Sigmoid colon (tissue), 6 donors: ENCODE measurements at regions not wholly inside any gene's neighbourhood (a gene's known extent, or its start where the extent isn't known, plus 50 kb on each side); places are given as distances from the start of the nearest gene placed in this dataset.

Source experiments
- DNase-seq: peaks from one replicate; pipeline ENCODE4 v3.0.0-alpha.2; 2019
- H3K27ac ChIP-seq, 4 donors: fragments of 200-600 bp; sonication (generic); one replicate each; pipeline ENCODE4 v1.5.1; 2016 to 2019; ENCODE audit warnings: mild to moderate bottlenecking in 1 of 4
- H3K27me3 ChIP-seq, 3 donors: fragments of 200-600 bp; sonication (generic); one replicate each; pipeline ENCODE4 v1.5.1; 2019; ENCODE audit warnings: mild to moderate bottlenecking in 1 of 3
- H3K36me3 ChIP-seq, 4 donors: fragments of 200-600 bp; sonication (generic); one replicate each; pipeline ENCODE4 v1.5.1; 2016 to 2019
- H3K4me1 ChIP-seq, 4 donors: fragments of 200-600 bp; sonication (generic); one replicate each; pipeline ENCODE4 v1.5.1; 2017 to 2019
- H3K4me3 ChIP-seq, 4 donors: fragments of 200-600 bp; sonication (generic); one replicate each; pipeline ENCODE4 v1.5.1; 2017 to 2019; ENCODE audit warnings: mild to moderate bottlenecking in 2 of 4, moderate library complexity in 1 of 4
- H3K9me3 ChIP-seq, 4 donors: fragments of 200-600 bp in 3 of 4; sonication (generic) in 3 of 4; one replicate each; pipeline versions ENCODE4 v1.5.1 to v1.6.1; 2013 to 2019
- CTCF ChIP-seq, 4 experiments: fragments of 450-650 bp in 3 of 4; fragments of 200-600 bp in 1 of 4; IDR thresholded peaks; one replicate each; pipeline ENCODE4 v1.5.1; 2016 to 2019; ENCODE audit warnings: antibody characterized with exemption in 4 of 4, mild to moderate bottlenecking in 3 of 4, moderate library complexity in 2 of 4
- EP300 ChIP-seq, 4 donors: sonication (generic); formaldehyde crosslinking; IDR thresholded peaks; one replicate each; pipeline ENCODE4 v1.6.1; 2017; ENCODE audit warnings: antibody characterized with exemption in 4 of 4
- POLR2A ChIP-seq, 2 donors: fragments of 450-650 bp; IDR thresholded peaks; one replicate each; pipeline ENCODE4 v1.6.1; 2016; ENCODE audit warnings: antibody characterized with exemption in 2 of 2, mild to moderate bottlenecking in 2 of 2, moderate library complexity in 2 of 2
- POLR2AphosphoS5 ChIP-seq, 4 donors: sonication (generic); formaldehyde crosslinking; IDR thresholded peaks; one replicate each; pipeline ENCODE4 v1.6.1; 2017; ENCODE audit warnings: antibody characterized with exemption in 4 of 4
- WGBS, 2 donors: extraction: QIAGEN DNeasy Blood & Tissue Kit; methylation state at CpG; one replicate each; pipeline ENCODE4 v1.1.7; 2013; 5-methylcytosine and 5-hydroxymethylcytosine counted together
- intact Hi-C: fragments of 100-400 bp; cut with DNase I; formaldehyde crosslinking; loops from one replicate; pipeline ENCODE4 v1.15.1; 2023
- donor health status: healthy with polysubstance abuse.
- donor health status: healthy.

- intact Hi-C loops = no loop called here
- no peak for DNase-seq
- Histone ChIP-seq H3K36me3 (no peaks in the 10 kb centered on the region), H3K4me3 (peak overlapping the region; percentile 1 to 35 (median 26)), H3K4me1 (peaks cover 0 to 15% (median 12%) of the 10 kb centered on the region in 4 donors), H3K9me3 (no peaks in the 10 kb centered on the region), H3K27me3 (no peaks in the 10 kb centered on the region), H3K27ac (peak overlapping the region; percentile 21 to 64 (median 59))
- WGBS, 2 donors = 15 to 35% methylated on average over 10 of the region's 10 CpGs
- no peak for TF ChIP-seq EP300 (IDR thresholded peaks at IDR 0.05)
- TF ChIP-seq POLR2AphosphoS5 (IDR thresholded peaks at IDR 0.05) = no peak
- TF ChIP-seq POLR2A (IDR thresholded peaks at IDR 0.05) = no peak
- TF ChIP-seq CTCF (IDR thresholded peaks at IDR 0.05) = no peak
These were observed 100.9 kb downstream of the TSEN15 start for GRCh38 chr1:184152434-184152898.

- Histone ChIP-seq H3K4me3 (peak overlapping the region; percentile 10 to 35 (median 26)), H3K4me1 (peaks cover 0 to 15% (median 12%) of the 10 kb centered on the region in 4 donors), H3K36me3 (no peaks in the 10 kb centered on the region), H3K27ac (peak overlapping the region; percentile 21 to 64 (median 59)), H3K27me3 (no peaks in the 10 kb centered on the region), H3K9me3 (no peaks in the 10 kb centered on the region)
- intact Hi-C loops = no loop called here
- 44 to 63% methylated on average over 11 of the region's 11 CpGs for WGBS, 2 donors
- TF ChIP-seq EP300 (IDR thresholded peaks at IDR 0.05) (no peak), POLR2AphosphoS5 (IDR thresholded peaks at IDR 0.05) (no peak), CTCF (IDR thresholded peaks at IDR 0.05) (no peak), POLR2A (IDR thresholded peaks at IDR 0.05) (no peak)
- DNase-seq = no peak
These were observed 101.4 kb downstream of the TSEN15 start for GRCh38 chr1:184152974-184153373.

GRCh38 chr1:184153731-184154130 is 102.2 kb downstream of the TSEN15 start:
- H3K27me3 ChIP-seq = no peaks in the 10 kb centered on the region
- no peak overlapping the region for H3K4me3 ChIP-seq
- peaks cover 0 to 15% (median 12%) of the 10 kb centered on the region in 4 donors for H3K4me1 ChIP-seq
- TF ChIP-seq POLR2A (IDR thresholded peaks at IDR 0.05) = no peak
- no peak for TF ChIP-seq POLR2AphosphoS5 (IDR thresholded peaks at IDR 0.05)
- TF ChIP-seq EP300 (IDR thresholded peaks at IDR 0.05) = no peak
- TF ChIP-seq CTCF (IDR thresholded peaks at IDR 0.05) = no peak
- H3K27ac ChIP-seq = no peak overlapping the region
- no peak for DNase-seq
- intact Hi-C loops = no loop called here
- H3K36me3 ChIP-seq = no peaks in the 10 kb centered on the region
- H3K9me3 ChIP-seq = no peaks in the 10 kb centered on the region
- WGBS, 2 donors = 82 to 86% methylated on average over 4 of the region's 4 CpGs

- intact Hi-C loops = no loop called here
- peaks cover 0 to 3% (median 1%) of the 10 kb centered on the region in 4 donors for H3K4me1 ChIP-seq
- no peak overlapping the region for H3K27ac ChIP-seq
- DNase-seq = no peak
- no peaks in the 10 kb centered on the region for H3K36me3 ChIP-seq
- H3K27me3 ChIP-seq = no peaks in the 10 kb centered on the region
- H3K9me3 ChIP-seq = no peaks in the 10 kb centered on the region
- TF ChIP-seq POLR2AphosphoS5 (IDR thresholded peaks at IDR 0.05) = no peak
- TF ChIP-seq CTCF (IDR thresholded peaks at IDR 0.05) = no peak
- TF ChIP-seq POLR2A (IDR thresholded peaks at IDR 0.05) = no peak
- no peak for TF ChIP-seq EP300 (IDR thresholded peaks at IDR 0.05)
- WGBS, 2 donors = 57 to 75% methylated on average over 5 of the region's 5 CpGs
- no peak overlapping the region for H3K4me3 ChIP-seq
These were observed 105.2 kb downstream of the TSEN15 start for GRCh38 chr1:184156521-184157393.
